Mesenchymal stem cell (in vitro differentiated cells and primary cell): ENCODE measurements at regions not wholly inside any gene's neighbourhood (a gene's known extent, or its start where the extent isn't known, plus 50 kb on each side); places are given as distances from the start of the nearest gene placed in this dataset.

Experiments used
- DNase-seq: peaks from one replicate; pipeline ENCODE4 v3.0.0-alpha.2; 2013
- H2AFZ ChIP-seq: one replicate; pipeline ENCODE4 v1.6.1; 2013; ENCODE audit warnings: low read depth, mild to moderate bottlenecking, control low read depth, inconsistent platforms, low read length, moderate library complexity
- H2AK5ac ChIP-seq: 2 replicates; pipeline ENCODE4 v1.6.1; 2013; ENCODE audit warnings: low read length, moderate library complexity, mild to moderate bottlenecking, inconsistent platforms; ENCODE audit not compliant: severe bottlenecking
- H2BK120ac ChIP-seq: one replicate; pipeline ENCODE4 v1.6.1; 2013; ENCODE audit warnings: low read depth, mild to moderate bottlenecking, inconsistent platforms, low read length, moderate library complexity
- H2BK12ac ChIP-seq, 2 experiments: one replicate each; pipeline ENCODE4 v1.6.1; 2013; ENCODE audit warnings: inconsistent platforms in 2 of 2, low read length in 2 of 2, mild to moderate bottlenecking in 2 of 2, moderate library complexity in 2 of 2, control low read depth in 1 of 2
- H2BK15ac ChIP-seq: one replicate; pipeline ENCODE4 v1.6.1; 2013; ENCODE audit warnings: mild to moderate bottlenecking, low read depth, inconsistent platforms; ENCODE audit not compliant: poor library complexity, severe bottlenecking
- H2BK5ac ChIP-seq: 2 replicates; pipeline ENCODE4 v1.6.1; 2013; ENCODE audit warnings: low read depth, mild to moderate bottlenecking, low read length, control low read depth, inconsistent platforms; ENCODE audit not compliant: poor library complexity, severe bottlenecking
- H3K14ac ChIP-seq, 2 experiments: one replicate each; pipeline ENCODE4 v1.6.1; 2013; ENCODE audit warnings: inconsistent platforms in 2 of 2, low read length in 2 of 2, control low read depth in 1 of 2, mild to moderate bottlenecking in 1 of 2, moderate library complexity in 1 of 2
- H3K18ac ChIP-seq, 2 experiments: one replicate each; pipeline ENCODE4 v1.6.1; 2013; ENCODE audit warnings: inconsistent platforms in 2 of 2, low read length in 2 of 2, control low read depth in 1 of 2, low read depth in 1 of 2, mild to moderate bottlenecking in 1 of 2
- H3K23ac ChIP-seq, 2 experiments: one replicate each; pipeline ENCODE4 v1.6.1; 2013; ENCODE audit warnings: inconsistent platforms in 2 of 2, low read length in 2 of 2, mild to moderate bottlenecking in 2 of 2, moderate library complexity in 2 of 2, control low read depth in 1 of 2
- H3K27ac ChIP-seq: 2 replicates; pipeline ENCODE4 v1.5.1; 2013; ENCODE audit warnings: mild to moderate bottlenecking, moderate library complexity, low read length, control low read depth, inconsistent platforms; ENCODE audit not compliant: poor library complexity, severe bottlenecking
- H3K27me3 ChIP-seq, 2 experiments: 2 replicates each; pipeline versions ENCODE4 v1.6.1 to v1.7.0; 2013; ENCODE audit warnings: low read length in 2 of 2, mild to moderate bottlenecking in 2 of 2, moderate library complexity in 2 of 2, control low read depth in 1 of 2, inconsistent platforms in 1 of 2; ENCODE audit not compliant: control insufficient read depth in 1 of 2, insufficient read depth in 1 of 2
- H3K36me3 ChIP-seq, 2 experiments: 2 replicates each; pipeline versions ENCODE4 v1.6.1 to v1.7.0; 2013; ENCODE audit warnings: low read length in 2 of 2, control low read depth in 1 of 2, inconsistent platforms in 1 of 2, low read depth in 1 of 2, mild to moderate bottlenecking in 1 of 2; ENCODE audit not compliant: insufficient read depth in 2 of 2, control insufficient read depth in 1 of 2
- H3K4ac ChIP-seq, 2 experiments: one replicate each; pipeline ENCODE4 v1.6.1; 2013; ENCODE audit warnings: inconsistent platforms in 2 of 2, low read length in 2 of 2, mild to moderate bottlenecking in 2 of 2, moderate library complexity in 2 of 2, control low read depth in 1 of 2, low read depth in 1 of 2
- H3K4me1 ChIP-seq: 2 replicates; pipeline ENCODE4 v1.6.1; 2013; ENCODE audit warnings: low read depth, low read length, control low read depth; ENCODE audit not compliant: control insufficient read depth, insufficient read depth
- H3K4me2 ChIP-seq: 2 replicates; pipeline ENCODE4 v1.6.1; 2013; ENCODE audit warnings: low read length, mild to moderate bottlenecking, inconsistent platforms; ENCODE audit not compliant: poor library complexity, severe bottlenecking
- H3K4me3 ChIP-seq, 2 experiments: 2 replicates each; pipeline versions ENCODE4 v1.5.1 to v1.7.0; 2013; ENCODE audit warnings: low read length in 2 of 2, mild to moderate bottlenecking in 2 of 2, control low read depth in 1 of 2, low read depth in 1 of 2; ENCODE audit not compliant: insufficient read depth in 1 of 2
- H3K79me1 ChIP-seq: replicated peaks from 2 replicates; pipeline ENCODE4 v1.6.1; 2013; ENCODE audit warnings: mild to moderate bottlenecking, control low read depth, low read length, inconsistent platforms; ENCODE audit not compliant: poor library complexity, severe bottlenecking
- H3K9ac ChIP-seq: 2 replicates; pipeline ENCODE4 v1.7.0; 2013; ENCODE audit warnings: mild to moderate bottlenecking, low read length, moderate library complexity
- H3K9me3 ChIP-seq: 2 replicates; pipeline ENCODE4 v1.7.0; 2013; ENCODE audit warnings: mild to moderate bottlenecking, low read length; ENCODE audit not compliant: control insufficient read depth
- H4K8ac ChIP-seq: one replicate; pipeline ENCODE4 v1.6.1; 2013; ENCODE audit warnings: inconsistent platforms, mild to moderate bottlenecking, low read length, moderate library complexity
- H4K91ac ChIP-seq: one replicate; pipeline ENCODE4 v1.6.1; 2013; ENCODE audit warnings: mild to moderate bottlenecking, low read length, inconsistent platforms
- WGBS: methylation state at CpG from one replicate; pipeline ENCODE4 v1.1.7; 2013; ENCODE audit warnings: mixed read lengths; 5-methylcytosine and 5-hydroxymethylcytosine counted together

DNA sequence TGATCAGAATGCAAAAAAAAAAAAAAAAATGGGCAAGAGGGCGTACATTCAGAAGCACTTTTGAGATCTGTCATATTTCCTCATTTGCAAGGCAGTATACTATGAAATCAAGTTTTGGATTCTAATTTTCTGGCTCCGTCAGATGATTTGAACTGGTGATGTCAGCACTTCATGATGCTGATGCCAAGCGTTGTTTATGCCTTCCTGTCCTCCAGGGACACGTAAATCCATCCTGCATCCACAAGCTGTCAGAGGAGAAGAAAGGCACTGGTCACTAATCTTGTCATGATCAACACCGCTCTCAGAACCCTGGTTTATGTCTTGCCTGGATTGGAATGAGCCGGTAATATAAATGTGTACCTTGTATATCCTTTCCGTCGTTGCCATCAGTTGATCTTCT lies 152.1 kb upstream of the EPHA3 start:
- peaks cover 2% of the 10 kb centered on the region for H3K4me1 ChIP-seq
- H4K8ac ChIP-seq = no peak overlapping the region
- H2BK120ac ChIP-seq = no peak overlapping the region
- H3K9me3 ChIP-seq = no peaks in the 10 kb centered on the region
- no peak overlapping the region for H3K4me3 ChIP-seq
- no peak overlapping the region for H2BK12ac ChIP-seq
- no peaks in the 10 kb centered on the region for H3K36me3 ChIP-seq
- peaks cover 0 to 21% of the 10 kb centered on the region in 2 experiments for H3K27me3 ChIP-seq
- H3K4me2 ChIP-seq = no peak overlapping the region
- no peaks in the 10 kb centered on the region for H3K79me1 ChIP-seq
- no peak overlapping the region for H2BK5ac ChIP-seq
- H2AK5ac ChIP-seq = no peak overlapping the region
- H2AFZ ChIP-seq = no peak overlapping the region
- H2BK15ac ChIP-seq = no peak overlapping the region
- no peak overlapping the region for H3K4ac ChIP-seq
- no peak overlapping the region for H3K27ac ChIP-seq
- no peak overlapping the region for H3K14ac ChIP-seq
- no peak overlapping the region for H4K91ac ChIP-seq
- H3K23ac ChIP-seq = no peak overlapping the region
- no peak overlapping the region for H3K9ac ChIP-seq
- H3K18ac ChIP-seq = no peak overlapping the region
- DNase-seq = no peak
- WGBS = 88% methylated on average over 6 of the region's 8 CpGs

DNA sequence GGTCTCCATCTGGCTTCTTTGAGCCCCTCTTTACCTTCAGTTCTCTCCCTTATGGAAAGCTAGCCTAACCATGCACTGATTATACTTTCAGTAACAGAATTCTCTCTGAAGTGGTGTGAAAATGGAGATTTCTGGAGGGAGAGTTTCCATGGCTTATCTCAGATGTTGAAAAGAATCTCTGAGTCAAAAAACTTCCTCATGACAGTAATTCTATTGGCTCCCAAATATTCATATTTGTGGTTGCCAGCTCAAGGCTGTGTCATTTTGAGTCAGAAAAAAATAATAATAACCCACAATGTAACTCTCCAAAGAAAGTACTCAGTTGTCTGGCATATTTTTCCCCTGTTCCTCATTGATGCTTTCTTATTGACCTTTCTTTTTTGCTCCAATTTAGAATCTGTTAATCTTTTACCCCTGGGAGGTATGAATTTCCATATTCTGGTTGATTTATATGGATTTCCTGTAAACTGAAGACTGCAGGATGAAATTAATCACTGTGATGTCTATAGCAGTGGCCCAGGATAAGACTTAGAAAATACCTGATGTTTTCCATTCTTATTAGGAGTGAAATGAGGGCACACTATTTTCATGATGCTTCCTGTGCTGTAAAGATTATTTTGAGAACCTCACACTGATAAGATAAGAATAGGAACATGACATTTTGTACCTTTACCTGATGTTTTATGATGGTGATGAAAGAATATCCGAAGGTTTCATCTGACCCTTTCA lies 149.5 kb upstream of the EPHA3 start:
- Histone ChIP-seq H2BK120ac (no peak overlapping the region), H4K91ac (no peak overlapping the region), H3K23ac (no peak overlapping the region), H3K4ac (no peak overlapping the region), H4K8ac (no peak overlapping the region), H3K4me3 (peak overlapping the region in 1 of 2 experiments; percentile 31), H3K79me1 (no peaks in the 10 kb centered on the region), H2BK12ac (no peak overlapping the region), H2BK15ac (no peak overlapping the region), H3K4me2 (no peak overlapping the region), H3K27me3 (peaks cover 0 to 35% of the 10 kb centered on the region in 2 experiments), H2AK5ac (no peak overlapping the region), H3K18ac (no peak overlapping the region), H3K14ac (no peak overlapping the region), H3K27ac (peak overlapping the region; percentile 93), H2BK5ac (no peak overlapping the region), H2AFZ (no peak overlapping the region), H3K9me3 (no peaks in the 10 kb centered on the region), H3K9ac (peak overlapping the region; percentile 73), H3K4me1 (no peaks in the 10 kb centered on the region), H3K36me3 (no peaks in the 10 kb centered on the region)
- WGBS = 17% methylated on average over 1 of the region's 1 CpG
- DNase-seq = peak; percentile 49

DNA sequence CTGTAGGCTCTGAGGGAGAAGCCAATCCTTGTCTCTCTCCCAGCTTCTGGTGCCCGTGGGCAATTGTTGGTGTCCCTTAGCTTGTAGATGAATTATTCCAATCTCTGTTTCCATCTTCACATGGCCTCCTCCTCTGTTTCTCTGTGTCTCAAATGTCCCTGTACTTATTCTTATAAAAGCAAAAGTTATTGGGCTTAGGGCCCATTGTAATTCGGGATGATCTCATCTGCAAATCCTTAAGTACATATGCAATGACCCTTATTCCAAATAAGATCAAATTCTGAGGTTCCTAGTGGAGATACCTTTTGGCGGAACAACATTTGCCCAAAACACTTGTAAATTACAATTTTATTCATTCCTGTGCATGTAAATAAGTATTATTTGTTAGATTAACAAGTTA lies 147.4 kb upstream of the EPHA3 start:
- H3K4me2 ChIP-seq = no peak overlapping the region
- WGBS = 100% methylated on average over 1 of the region's 3 CpGs
- H3K4me1 ChIP-seq = no peaks in the 10 kb centered on the region
- H3K9ac ChIP-seq = no peak overlapping the region
- no peak overlapping the region for H3K14ac ChIP-seq
- no peak overlapping the region for H3K23ac ChIP-seq
- no peak for DNase-seq
- H3K4me3 ChIP-seq = no peak overlapping the region
- no peak overlapping the region for H2BK120ac ChIP-seq
- no peaks in the 10 kb centered on the region for H3K9me3 ChIP-seq
- no peaks in the 10 kb centered on the region for H3K36me3 ChIP-seq
- no peak overlapping the region for H2BK5ac ChIP-seq
- no peak overlapping the region for H4K8ac ChIP-seq
- H3K18ac ChIP-seq = no peak overlapping the region
- H2BK15ac ChIP-seq = no peak overlapping the region
- no peak overlapping the region for H2AK5ac ChIP-seq
- H4K91ac ChIP-seq = no peak overlapping the region
- no peaks in the 10 kb centered on the region for H3K79me1 ChIP-seq
- H3K27ac ChIP-seq = no peak overlapping the region
- no peak overlapping the region for H3K4ac ChIP-seq
- no peak overlapping the region for H2AFZ ChIP-seq
- peaks cover 0 to 51% of the 10 kb centered on the region in 2 experiments for H3K27me3 ChIP-seq
- no peak overlapping the region for H2BK12ac ChIP-seq

DNA sequence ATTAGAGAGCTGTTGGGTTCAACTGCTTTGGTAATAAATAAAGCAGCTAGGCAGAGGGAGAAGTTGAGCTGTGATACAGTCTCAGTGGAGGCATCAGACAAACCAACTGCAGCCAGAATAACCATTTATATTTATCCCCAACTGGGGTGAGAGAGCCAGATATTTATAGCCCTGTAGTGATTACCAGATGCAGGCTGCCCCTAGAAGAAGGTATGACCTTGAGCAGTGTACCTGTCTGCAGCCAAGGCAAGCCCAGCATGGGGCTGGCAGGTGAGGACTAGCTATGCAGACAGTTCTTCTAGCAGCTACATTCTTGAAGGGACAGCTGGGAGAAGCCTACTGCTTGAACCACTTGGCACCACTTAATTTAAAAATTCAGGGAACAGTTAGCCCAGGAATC lies 144.4 kb upstream of the EPHA3 start:
- no peak overlapping the region for H3K4me3 ChIP-seq
- H3K27ac ChIP-seq = no peak overlapping the region
- H3K27me3 ChIP-seq = peaks cover 0 to 57% of the 10 kb centered on the region in 2 experiments
- H3K79me1 ChIP-seq = no peaks in the 10 kb centered on the region
- H2BK5ac ChIP-seq = no peak overlapping the region
- H2AFZ ChIP-seq = no peak overlapping the region
- H3K36me3 ChIP-seq = no peaks in the 10 kb centered on the region
- no peak overlapping the region for H4K8ac ChIP-seq
- no peak overlapping the region for H3K9ac ChIP-seq
- H3K4ac ChIP-seq = no peak overlapping the region
- no peak for DNase-seq
- H2AK5ac ChIP-seq = no peak overlapping the region
- no peak overlapping the region for H2BK15ac ChIP-seq
- H3K23ac ChIP-seq = no peak overlapping the region
- H2BK120ac ChIP-seq = no peak overlapping the region
- no peak overlapping the region for H2BK12ac ChIP-seq
- H4K91ac ChIP-seq = no peak overlapping the region
- H3K4me1 ChIP-seq = no peaks in the 10 kb centered on the region
- H3K4me2 ChIP-seq = no peak overlapping the region
- H3K18ac ChIP-seq = no peak overlapping the region
- peak overlapping the region in 1 of 2 experiments; percentile 55 for H3K14ac ChIP-seq
- no peaks in the 10 kb centered on the region for H3K9me3 ChIP-seq
